ENCODE measurements at regions not wholly inside any gene's neighbourhood (a gene's known extent, or its start where the extent isn't known, plus 50 kb on each side); places are given as distances from the start of the nearest gene placed in this dataset.

GRCh38 chr14:98391061-98391460, 880.9 kb downstream of the BCL11B start:
- Histone ChIP-seq H4K20me1 (replicated peaks; ENCODE audit: control insufficient read depth, extremely low read depth, insufficient read depth, low read length) (no peaks in the 10 kb centered on the region), H3K4me3 (replicated peaks in 1 of 3; ENCODE audit: insufficient read depth in 1 of 3, low read depth in 1 of 3, low read length in 3 of 3) (no peak overlapping the region), H3K79me2 (ENCODE audit: control insufficient read depth, insufficient read depth, low read length) (no peaks in the 10 kb centered on the region), H3K27ac (ENCODE audit: insufficient read depth, low read depth, low read length) (no peak overlapping the region), H2AFZ (ENCODE audit: low read depth, low read length) (no peak overlapping the region), H3K36me3 (ENCODE audit: control insufficient read depth in 2 of 2, extremely low read depth in 1 of 2, insufficient read depth in 2 of 2, low read length in 2 of 2) (no peaks in the 10 kb centered on the region), H3K4me2 (ENCODE audit: insufficient read depth, low read length) (no peak overlapping the region), H3K9me3 (replicated peaks; ENCODE audit: control insufficient read depth, insufficient read depth, low read length) (no peaks in the 10 kb centered on the region), H3K27me3 (ENCODE audit: control insufficient read depth in 2 of 2, insufficient read depth in 2 of 2, low read length in 2 of 2) (no peaks in the 10 kb centered on the region), H3K9ac (replicated peaks; ENCODE audit: extremely low read depth, insufficient read depth, low read length) (no peak overlapping the region), H3K4me1 (ENCODE audit: control insufficient read depth, extremely low read depth, insufficient read depth, low read length) (no peaks in the 10 kb centered on the region), H3K9me1 (replicated peaks; ENCODE audit: control insufficient read depth, extremely low read depth, insufficient read depth, low read length) (no peaks in the 10 kb centered on the region)
- BruUV-seq (replicated peaks): no TSS peak
- DNase-seq (ENCODE audit: low read depth, low spot score): no peak
- ChIA-PET CTCF (no interaction called here), POLR2A (no interaction called here)
- dilution Hi-C loops (cut with MboI; ENCODE audit: extremely low pct_ligation_motif_present, low sequenced_read_pairs): no loop called here
- TF ChIP-seq EZH2 (IDR thresholded peaks at IDR 0.05; ENCODE audit: borderline replicate concordance, low read depth, low read length, severe bottlenecking) (no peak), MAX (IDR thresholded peaks at IDR 0.05; ENCODE audit: insufficient read depth, insufficient read length) (no peak), GATA2 (IDR thresholded peaks at IDR 0.05; ENCODE audit: insufficient read depth, insufficient read length, low read depth, low read length) (no peak), JUN (IDR thresholded peaks at IDR 0.05; ENCODE audit: borderline replicate concordance, insufficient read depth, insufficient read length, low read depth) (no peak), POLR2A (IDR thresholded peaks at IDR 0.05; ENCODE audit: low read depth, low read length) (no peak), FOS (IDR thresholded peaks at IDR 0.05; ENCODE audit: borderline replicate concordance, insufficient read depth, low read length) (no peak), POLR2AphosphoS5 (IDR thresholded peaks at IDR 0.05; ENCODE audit: insufficient read depth, low read depth, low read length) (no peak)
- no peak for FAIRE-seq
- intact Hi-C loops (cut with micrococcal nuclease): no loop called here

- Histone ChIP-seq H2AFZ (ENCODE audit: low read depth, low read length) (no peak overlapping the region), H4K20me1 (replicated peaks; ENCODE audit: control insufficient read depth, extremely low read depth, insufficient read depth, low read length) (no peaks in the 10 kb centered on the region), H3K9ac (replicated peaks; ENCODE audit: extremely low read depth, insufficient read depth, low read length) (no peak overlapping the region), H3K9me3 (replicated peaks; ENCODE audit: control insufficient read depth, insufficient read depth, low read length) (no peaks in the 10 kb centered on the region), H3K27ac (ENCODE audit: insufficient read depth, low read depth, low read length) (no peak overlapping the region), H3K9me1 (replicated peaks; ENCODE audit: control insufficient read depth, extremely low read depth, insufficient read depth, low read length) (no peaks in the 10 kb centered on the region), H3K4me2 (ENCODE audit: insufficient read depth, low read length) (no peak overlapping the region), H3K4me3 (replicated peaks in 1 of 3; ENCODE audit: insufficient read depth in 1 of 3, low read depth in 1 of 3, low read length in 3 of 3) (no peak overlapping the region), H3K36me3 (ENCODE audit: control insufficient read depth in 2 of 2, extremely low read depth in 1 of 2, insufficient read depth in 2 of 2, low read length in 2 of 2) (no peaks in the 10 kb centered on the region), H3K79me2 (ENCODE audit: control insufficient read depth, insufficient read depth, low read length) (no peaks in the 10 kb centered on the region), H3K4me1 (ENCODE audit: control insufficient read depth, extremely low read depth, insufficient read depth, low read length) (no peaks in the 10 kb centered on the region), H3K27me3 (ENCODE audit: control insufficient read depth in 2 of 2, insufficient read depth in 2 of 2, low read length in 2 of 2) (no peaks in the 10 kb centered on the region)
- TF ChIP-seq FOS (IDR thresholded peaks at IDR 0.05; ENCODE audit: borderline replicate concordance, insufficient read depth, low read length): no peak
- CTCF ChIA-PET: no interaction called here
- POLR2A ChIA-PET: no interaction called here
- no peak for DNase-seq (ENCODE audit: low read depth, low spot score)
- FAIRE-seq: no peak
- dilution Hi-C loops (cut with MboI; ENCODE audit: extremely low pct_ligation_motif_present, low sequenced_read_pairs) (no loop called here), intact Hi-C loops (cut with micrococcal nuclease) (no loop called here)
- BruUV-seq (replicated peaks): no TSS peak
Measured at GRCh38 chr14:98393527-98393926, 878.5 kb downstream of the BCL11B start.
